IMR-90 (cell line): ENCODE measurements at regions not wholly inside any gene's neighbourhood (a gene's known extent, or its start where the extent isn't known, plus 50 kb on each side); places are given as distances from the start of the nearest gene placed in this dataset.

Source experiments
- ATAC-seq: fragments of 200-7000 bp; cut with Tn5 transposase; 2 replicates; pipeline ENCODE4 v1.9.1; 2020; ENCODE audit warnings: low read depth, mild to moderate bottlenecking, moderate library complexity
- BruUV-seq: library from RNA; stranded (reverse); fragments of 400-500 nt; replicated peaks from 2 replicates; lab custom pipeline; 2021; lab: Mats Ljungman, UMichigan
- CTCF ChIA-PET: fragments of 300-600 bp; formaldehyde crosslinking; extraction: SDS; loops from one replicate; lab custom pipeline; 2021; ENCODE audit warnings: antibody characterized with exemption; lab: Yijun Ruan, JAX
- POLR2A ChIA-PET: fragments of 300-600 bp; sonication (Branson Sonifier 250); formaldehyde crosslinking; loops from one replicate; lab custom pipeline; 2022; ENCODE audit warnings: antibody characterized with exemption; ENCODE audit not compliant: unreplicated experiment; lab: Charles Lee
- DNase-seq: peaks from one replicate; pipeline ENCODE4 v3.0.0; 2013
- H2AFZ ChIP-seq: replicated peaks from 2 replicates; pipeline ENCODE3; 2013; ENCODE audit warnings: low read length, mild to moderate bottlenecking; ENCODE audit not compliant: poor library complexity
- H2AK5ac ChIP-seq: 2 replicates; pipeline ENCODE4 v1.6.1; 2013; ENCODE audit warnings: low read depth, low read length, inconsistent platforms
- H2AK9ac ChIP-seq: replicated peaks from 2 replicates; pipeline ENCODE3; 2013; ENCODE audit warnings: mild to moderate bottlenecking, low read depth, low read length, moderate library complexity; ENCODE audit not compliant: poor library complexity
- H2BK120ac ChIP-seq: 2 replicates; pipeline ENCODE4 v1.6.1; 2013; ENCODE audit warnings: low read depth, low read length, inconsistent platforms
- H2BK15ac ChIP-seq: 3 replicates; pipeline ENCODE4 v1.6.1; 2013; ENCODE audit warnings: low read depth, low read length, inconsistent platforms
- H2BK20ac ChIP-seq: 2 replicates; pipeline ENCODE4 v1.6.1; 2013; ENCODE audit warnings: low read depth, mild to moderate bottlenecking, inconsistent platforms, low read length, moderate library complexity
- H2BK5ac ChIP-seq: 2 replicates; pipeline ENCODE4 v1.6.1; 2013; ENCODE audit warnings: mild to moderate bottlenecking, low read depth, low read length, inconsistent platforms; ENCODE audit not compliant: poor library complexity, severe bottlenecking
- H3K14ac ChIP-seq: replicated peaks from 2 replicates; pipeline ENCODE4 v1.6.1; 2013; ENCODE audit warnings: low read depth, low read length, inconsistent platforms
- H3K18ac ChIP-seq: 2 replicates; pipeline ENCODE4 v1.6.1; 2013; ENCODE audit warnings: low read depth, low read length, control low read depth
- H3K23ac ChIP-seq: 2 replicates; pipeline ENCODE4 v1.6.1; 2013; ENCODE audit warnings: low read depth, low read length, inconsistent platforms
- H3K27ac ChIP-seq: 2 replicates; pipeline ENCODE4 v1.5.1; 2013; ENCODE audit warnings: mild to moderate bottlenecking, control low read depth, low read length; ENCODE audit not compliant: insufficient read depth
- H3K27me3 ChIP-seq: 2 replicates; pipeline ENCODE4 v1.6.1; 2013; ENCODE audit warnings: low read length; ENCODE audit not compliant: control insufficient read depth, insufficient read depth
- H3K36me3 ChIP-seq: 2 replicates; pipeline ENCODE4 v1.6.1; 2013; ENCODE audit warnings: low read length, mixed read lengths; ENCODE audit not compliant: control insufficient read depth, insufficient read depth
- H3K4ac ChIP-seq: 2 replicates; pipeline ENCODE4 v1.6.1; 2013; ENCODE audit warnings: low read depth, low read length, inconsistent platforms
- H3K4me1 ChIP-seq: 2 replicates; pipeline ENCODE4 v1.6.1; 2013; ENCODE audit warnings: low read length, mixed read lengths; ENCODE audit not compliant: control insufficient read depth, insufficient read depth
- H3K4me2 ChIP-seq: 2 replicates; pipeline ENCODE4 v1.6.1; 2013; ENCODE audit warnings: low read depth, mild to moderate bottlenecking, control low read depth, low read length, moderate library complexity
- H3K4me3 ChIP-seq: 2 replicates; pipeline ENCODE4 v1.5.1; 2013; ENCODE audit warnings: low read depth, mild to moderate bottlenecking, control low read depth, low read length, moderate library complexity; ENCODE audit not compliant: insufficient read depth
- H3K56ac ChIP-seq: 2 replicates; pipeline ENCODE4 v1.6.1; 2013; ENCODE audit warnings: low read length, inconsistent platforms; ENCODE audit not compliant: insufficient read depth; ENCODE audit errors: extremely low read depth
- H3K79me1 ChIP-seq, 2 experiments: 2 replicates each; pipeline ENCODE4 v1.6.1; 2013; ENCODE audit warnings: low read length in 2 of 2, inconsistent platforms in 1 of 2, low read depth in 1 of 2
- H3K9ac ChIP-seq: 2 replicates; pipeline ENCODE4 v1.6.1; 2013; ENCODE audit warnings: low read depth, low read length, control low read depth
- H3K9me1 ChIP-seq: 2 replicates; pipeline ENCODE4 v1.6.1; 2013; ENCODE audit warnings: low read length, inconsistent platforms; ENCODE audit not compliant: insufficient read depth
- H3K9me3 ChIP-seq: 2 replicates; pipeline ENCODE4 v1.6.1; 2013; ENCODE audit warnings: low read length; ENCODE audit not compliant: control insufficient read depth, insufficient read depth
- H4K20me1 ChIP-seq: 2 replicates; pipeline ENCODE4 v1.6.1; 2013; ENCODE audit warnings: low read length, inconsistent platforms; ENCODE audit not compliant: insufficient read depth
- H4K5ac ChIP-seq: 2 replicates; pipeline ENCODE4 v1.6.1; 2013; ENCODE audit warnings: mild to moderate bottlenecking, low read depth, low read length, control low read depth
- H4K8ac ChIP-seq, 2 experiments: 2 replicates each; pipeline ENCODE4 v1.6.1; 2013; ENCODE audit warnings: low read depth in 2 of 2, low read length in 2 of 2, control low read depth in 1 of 2, inconsistent platforms in 1 of 2
- H4K91ac ChIP-seq: 2 replicates; pipeline ENCODE4 v1.6.1; 2013; ENCODE audit warnings: low read depth, low read length, inconsistent platforms; ENCODE audit not compliant: insufficient read depth
- CEBPB ChIP-seq: IDR thresholded peaks from 2 replicates; pipeline ENCODE4 v1.6.1; 2012; ENCODE audit warnings: low read depth, low read length, improper control_type of control experiment
- CTCF ChIP-seq: conservative IDR thresholded peaks from 2 replicates; pipeline ENCODE4 v1.5.1; 2012; ENCODE audit warnings: mild to moderate bottlenecking, low read depth, low read length, improper control_type of control experiment
- RFX5 ChIP-seq: IDR thresholded peaks from 2 replicates; pipeline ENCODE4 v1.8.0; 2012; ENCODE audit warnings: low read depth, mild to moderate bottlenecking, low read length, moderate library complexity
- USF2 ChIP-seq: fragments of 150-350 bp; IDR thresholded peaks from 2 replicates; pipeline ENCODE4 v1.6.1; 2017; ENCODE audit warnings: mild to moderate bottlenecking, antibody characterized with exemption, low read length, low read depth
- WGBS, 2 experiments: methylation state at CpG; one replicate each; pipeline versions ENCODE4 v1.1.5 to v1.1.7; 2013; ENCODE audit warnings: missing lambda C conversion rate in 2 of 2; ENCODE audit not compliant: insufficient read length in 1 of 2; ENCODE audit errors: extremely low coverage in 2 of 2; 5-methylcytosine and 5-hydroxymethylcytosine counted together
- dilution Hi-C: fragments of 300-500 bp; cut with HindIII; formaldehyde crosslinking; loops from one replicate; pipeline ENCODE4 v1.14.3; 2018; ENCODE audit warnings: low sequenced_read_pairs; ENCODE audit not compliant: unreplicated experiment
- in situ Hi-C: fragments of 300-500 bp; cut with MboI; formaldehyde crosslinking; loops from 3 replicates; pipeline ENCODE4 v1.14.3; 2019; ENCODE audit warnings: low sequenced_read_pairs, inconsistent platforms, mixed read lengths
- intact Hi-C: fragments of 100-400 bp; cut with micrococcal nuclease; formaldehyde crosslinking; loops from 2 replicates; pipeline ENCODE4 v1.10.0; 2022

GRCh38 chr5:79872291-79872690 is 118.8 kb downstream of the MTX3 start:
- no peak for ATAC-seq
- Histone ChIP-seq H3K4ac (no peak overlapping the region), H3K36me3 (no peaks in the 10 kb centered on the region), H3K4me3 (no peak overlapping the region), H3K9me3 (no peaks in the 10 kb centered on the region), H2AK5ac (no peak overlapping the region), H3K79me1 (no peaks in the 10 kb centered on the region), H3K27ac (no peak overlapping the region), H3K56ac (no peak overlapping the region), H3K18ac (no peak overlapping the region), H3K9ac (no peak overlapping the region), H2BK15ac (no peak overlapping the region), H2AK9ac (no peak overlapping the region), H4K91ac (no peak overlapping the region), H2AFZ (no peak overlapping the region), H4K5ac (no peak overlapping the region), H3K23ac (no peak overlapping the region), H3K9me1 (no peaks in the 10 kb centered on the region), H3K4me2 (no peak overlapping the region), H4K8ac (no peak overlapping the region), H3K4me1 (no peaks in the 10 kb centered on the region), H3K14ac (no peak overlapping the region), H2BK120ac (no peak overlapping the region), H2BK20ac (no peak overlapping the region), H4K20me1 (no peaks in the 10 kb centered on the region), H2BK5ac (no peak overlapping the region), H3K27me3 (peaks cover 37% of the 10 kb centered on the region)
- intact Hi-C loops, result no loop called here
- CTCF ChIA-PET, result no interaction called here
- no peak for DNase-seq
- POLR2A ChIA-PET, result no interaction called here
- WGBS, 2 experiments, result no CpG with 5 or more reads among the region's 3 CpGs
- in situ Hi-C loops, result no loop called here
- dilution Hi-C loops, result no loop called here
- TF ChIP-seq CEBPB (no peak), CTCF (no peak), RFX5 (no peak), USF2 (no peak)
- no TSS peak for BruUV-seq
